PFSK-1 (cell line): ENCODE measurements at regions not wholly inside any gene's neighbourhood (a gene's known extent, or its start where the extent isn't known, plus 50 kb on each side); places are given as distances from the start of the nearest gene placed in this dataset.

Experiments
- POLR2AphosphoS5 ChIP-seq: IDR thresholded peaks from 2 replicates; pipeline ENCODE4 v1.6.1; 2012; ENCODE audit warnings: low read depth, mild to moderate bottlenecking, control low read depth, low read length, moderate library complexity
- TAF1 ChIP-seq: IDR thresholded peaks from 2 replicates; pipeline ENCODE4 v1.6.1; 2012; ENCODE audit warnings: low read length, control low read depth, borderline replicate concordance; ENCODE audit not compliant: insufficient read depth
- TF ChIP-seq, protein P1 (sequence below), 2 experiments: IDR thresholded peaks; 2 replicates each; pipeline versions ENCODE4 v1.6.1 to v1.8.0; 2011 to 2012; ENCODE audit warnings: low read depth in 2 of 2, low read length in 2 of 2, control low read depth in 1 of 2, inconsistent platforms in 1 of 2, mild to moderate bottlenecking in 1 of 2, moderate library complexity in 1 of 2; ENCODE audit not compliant: insufficient read depth in 1 of 2

DNA sequence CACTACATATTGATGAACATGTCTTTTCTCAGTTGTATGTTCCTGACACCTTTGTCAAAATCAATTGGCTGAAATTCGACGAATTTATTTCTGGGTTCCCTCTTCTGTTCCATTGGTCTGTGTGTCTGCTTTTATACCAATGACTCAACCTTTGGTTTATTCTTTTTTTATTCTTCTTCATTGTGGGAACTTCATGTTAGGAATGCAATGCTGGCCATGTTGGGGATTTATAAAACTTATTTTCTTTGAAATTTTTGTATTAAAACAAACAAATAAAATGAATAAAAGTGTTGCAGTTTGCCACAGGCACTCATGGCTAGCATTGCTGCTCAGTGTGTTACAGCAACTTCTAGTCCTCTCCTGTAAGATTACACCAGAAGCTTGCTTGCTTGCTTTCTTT lies 287.8 kb downstream of the DUSP10 start:
- TF ChIP-seq POLR2AphosphoS5: no peak
- TF ChIP-seq TAF1: no peak
- TF ChIP-seq, protein P1, sequence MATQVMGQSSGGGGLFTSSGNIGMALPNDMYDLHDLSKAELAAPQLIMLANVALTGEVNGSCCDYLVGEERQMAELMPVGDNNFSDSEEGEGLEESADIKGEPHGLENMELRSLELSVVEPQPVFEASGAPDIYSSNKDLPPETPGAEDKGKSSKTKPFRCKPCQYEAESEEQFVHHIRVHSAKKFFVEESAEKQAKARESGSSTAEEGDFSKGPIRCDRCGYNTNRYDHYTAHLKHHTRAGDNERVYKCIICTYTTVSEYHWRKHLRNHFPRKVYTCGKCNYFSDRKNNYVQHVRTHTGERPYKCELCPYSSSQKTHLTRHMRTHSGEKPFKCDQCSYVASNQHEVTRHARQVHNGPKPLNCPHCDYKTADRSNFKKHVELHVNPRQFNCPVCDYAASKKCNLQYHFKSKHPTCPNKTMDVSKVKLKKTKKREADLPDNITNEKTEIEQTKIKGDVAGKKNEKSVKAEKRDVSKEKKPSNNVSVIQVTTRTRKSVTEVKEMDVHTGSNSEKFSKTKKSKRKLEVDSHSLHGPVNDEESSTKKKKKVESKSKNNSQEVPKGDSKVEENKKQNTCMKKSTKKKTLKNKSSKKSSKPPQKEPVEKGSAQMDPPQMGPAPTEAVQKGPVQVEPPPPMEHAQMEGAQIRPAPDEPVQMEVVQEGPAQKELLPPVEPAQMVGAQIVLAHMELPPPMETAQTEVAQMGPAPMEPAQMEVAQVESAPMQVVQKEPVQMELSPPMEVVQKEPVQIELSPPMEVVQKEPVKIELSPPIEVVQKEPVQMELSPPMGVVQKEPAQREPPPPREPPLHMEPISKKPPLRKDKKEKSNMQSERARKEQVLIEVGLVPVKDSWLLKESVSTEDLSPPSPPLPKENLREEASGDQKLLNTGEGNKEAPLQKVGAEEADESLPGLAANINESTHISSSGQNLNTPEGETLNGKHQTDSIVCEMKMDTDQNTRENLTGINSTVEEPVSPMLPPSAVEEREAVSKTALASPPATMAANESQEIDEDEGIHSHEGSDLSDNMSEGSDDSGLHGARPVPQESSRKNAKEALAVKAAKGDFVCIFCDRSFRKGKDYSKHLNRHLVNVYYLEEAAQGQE (IDR thresholded peaks at IDR 0.05; ENCODE audit: insufficient read depth in 1 of 2, low read depth in 2 of 2, low read length in 2 of 2): no peak
